HG02763 (cell line): ENCODE measurements at regions not wholly inside any gene's neighbourhood (a gene's known extent, or its start where the extent isn't known, plus 50 kb on each side); places are given as distances from the start of the nearest gene placed in this dataset.
"Not testable (repeated sequence)": the region's sequence is repeated elsewhere in the genome, so short reads cannot be mapped to it uniquely, and the experiment has no call there.

Experiments used
- ATAC-seq: cut with Tn5 transposase; IDR thresholded peaks from one replicate; pipeline ENCODE4 v1.9.1; 2021; ENCODE audit warnings: mild to moderate bottlenecking, moderate library complexity; ENCODE audit not compliant: unreplicated experiment

DNA sequence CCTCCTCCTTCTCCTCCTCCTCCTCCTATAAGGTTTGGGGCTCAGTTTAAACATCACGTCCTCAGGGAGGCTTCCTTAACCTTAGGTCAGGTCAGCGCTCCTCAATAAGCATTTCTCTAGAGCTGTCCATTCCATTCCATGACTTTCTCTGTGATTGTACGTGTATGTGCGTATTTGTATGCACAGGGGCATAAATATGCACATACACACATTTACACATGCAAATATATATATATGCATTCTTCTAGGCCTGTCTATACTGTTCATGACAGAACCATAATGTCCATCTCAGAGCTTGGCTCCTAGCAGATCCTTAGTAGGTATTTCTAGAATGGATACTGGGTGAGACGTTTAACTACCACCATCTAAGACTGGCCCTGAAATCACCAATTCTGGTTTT lies 258.6 kb downstream of the STIM2 start:
- no peak for ATAC-seq

DNA sequence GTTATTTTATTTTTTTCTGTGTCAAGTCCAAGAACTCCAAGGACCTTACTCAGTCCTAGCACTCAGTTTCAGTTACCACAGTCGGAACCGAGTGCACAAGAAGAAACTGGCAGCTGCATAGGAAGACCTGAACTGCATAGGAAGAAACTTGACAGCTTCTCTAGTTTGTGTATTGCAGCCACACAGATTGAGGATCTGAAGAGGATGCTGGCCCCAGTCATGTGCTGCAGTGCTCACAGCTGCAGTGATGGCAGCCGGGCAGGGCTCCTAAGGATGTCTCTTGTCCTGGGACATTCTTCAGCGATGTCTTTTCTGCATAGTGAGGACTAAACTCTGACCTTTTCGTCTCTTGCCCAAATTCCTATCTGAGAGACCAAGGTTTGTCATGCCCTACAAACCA lies 261.2 kb downstream of the STIM2 start:
- no peak for ATAC-seq

DNA sequence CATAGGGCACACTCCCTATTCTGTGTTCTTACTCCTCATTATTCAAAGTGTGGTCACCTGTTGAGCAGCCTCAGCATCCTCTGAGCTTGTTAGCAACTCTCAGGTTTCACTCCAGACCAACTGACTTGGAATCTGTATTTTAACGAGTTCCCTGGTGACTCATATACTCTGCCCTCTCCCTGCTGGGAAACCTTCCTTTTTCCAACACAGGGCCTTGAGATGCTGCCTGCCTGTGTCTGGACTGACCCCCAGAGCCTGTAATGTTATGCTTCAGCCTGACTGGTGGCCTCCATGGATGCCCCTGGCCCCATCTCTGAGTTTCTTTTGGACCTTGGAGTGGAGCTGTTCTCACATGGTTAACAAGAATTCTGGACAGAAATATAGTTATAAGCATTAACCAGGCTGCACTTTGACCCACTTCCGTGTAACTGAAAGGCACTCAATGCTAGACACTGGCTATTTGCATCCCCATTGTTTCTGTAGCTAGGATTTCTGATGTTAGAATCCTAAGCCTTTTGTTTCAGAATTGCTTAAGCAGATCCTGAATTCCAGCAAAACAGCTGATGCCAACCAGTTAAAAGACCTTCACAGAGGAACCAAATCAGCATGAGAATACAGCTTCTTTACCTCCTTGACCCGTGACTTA lies 262.6 kb downstream of the STIM2 start:
- no peak for ATAC-seq

DNA sequence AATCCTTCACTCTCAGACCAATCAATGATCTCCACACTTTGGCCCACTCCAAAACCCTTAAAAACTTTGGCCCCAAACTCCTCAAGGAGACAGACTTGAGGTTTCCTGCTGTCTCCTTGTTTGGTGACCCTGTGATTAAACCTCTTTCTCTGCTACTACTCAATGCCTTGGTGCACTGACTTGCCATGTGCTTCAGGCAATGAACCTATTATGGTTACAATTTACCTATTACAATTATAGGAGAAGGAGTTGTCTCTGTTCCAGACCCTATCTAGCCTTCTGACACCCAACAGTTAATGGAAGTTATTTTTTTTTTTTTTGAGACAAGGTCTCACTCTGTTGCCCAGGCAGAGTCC lies 263.1 kb downstream of the STIM2 start:
- no peak for ATAC-seq

DNA sequence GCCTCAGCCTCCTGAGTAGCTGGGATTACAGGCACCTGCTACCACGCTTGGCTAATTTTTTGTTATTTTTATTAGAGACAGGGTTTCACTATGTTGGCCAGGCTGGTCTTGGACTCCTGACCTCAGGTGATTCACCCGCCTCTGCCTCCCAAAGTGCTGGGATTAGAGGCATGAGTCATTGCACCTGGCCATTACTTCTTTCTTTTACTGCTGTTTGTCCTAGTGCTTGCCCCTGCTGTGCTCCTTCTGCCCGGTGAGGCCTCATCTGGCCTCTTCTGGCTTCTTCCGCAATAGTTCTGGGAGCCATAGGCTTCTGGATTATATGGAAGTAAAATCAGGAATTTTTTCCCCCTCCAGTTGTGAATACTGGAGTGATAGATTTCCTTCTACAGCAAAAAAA lies 266.3 kb downstream of the STIM2 start:
- not testable (repeated sequence) for ATAC-seq

DNA sequence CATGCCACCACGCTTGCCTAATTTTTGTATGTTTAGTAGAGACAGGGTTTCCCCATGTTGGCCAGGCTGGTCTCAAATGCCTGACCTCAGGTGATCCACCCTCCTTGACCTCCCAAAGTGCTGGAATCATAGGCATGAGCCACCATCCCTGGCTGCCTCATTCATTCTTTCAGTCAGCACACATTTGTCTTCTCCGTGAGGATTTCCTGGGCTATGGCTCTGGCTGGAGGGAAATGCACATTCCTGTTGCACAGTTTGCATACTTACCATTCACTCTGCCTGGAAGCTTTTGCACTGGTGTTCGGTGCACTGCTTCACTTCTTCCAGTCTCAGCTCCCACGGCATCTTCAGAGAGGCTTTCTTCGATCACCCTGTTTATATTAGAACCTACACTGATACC lies 267.8 kb downstream of the STIM2 start:
- ATAC-seq, result no peak

DNA sequence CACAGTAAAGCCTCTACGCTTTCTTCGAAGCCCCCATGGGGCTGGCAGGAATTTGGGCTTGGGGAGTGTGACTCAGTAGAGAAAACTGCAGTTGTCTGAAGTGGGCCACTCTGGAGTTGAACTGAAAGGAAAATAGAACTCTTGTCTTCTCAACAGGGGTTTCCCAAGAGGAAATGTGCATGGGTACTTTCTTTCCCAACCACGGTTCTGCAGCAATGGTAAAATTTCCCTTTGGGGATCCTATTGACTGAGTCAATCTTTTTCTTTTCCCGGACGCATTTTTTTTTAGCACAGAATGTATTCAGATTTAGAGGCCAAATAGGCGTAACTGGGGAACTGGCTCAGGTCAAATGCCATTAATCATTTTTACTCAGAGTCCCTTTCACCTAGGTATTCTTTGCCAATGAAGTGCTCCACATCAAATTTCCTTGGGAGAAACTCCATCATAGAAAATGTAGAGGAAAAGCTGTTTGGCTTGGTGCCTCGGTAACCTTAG lies 269.3 kb downstream of the STIM2 start:
- ATAC-seq, result no peak

DNA sequence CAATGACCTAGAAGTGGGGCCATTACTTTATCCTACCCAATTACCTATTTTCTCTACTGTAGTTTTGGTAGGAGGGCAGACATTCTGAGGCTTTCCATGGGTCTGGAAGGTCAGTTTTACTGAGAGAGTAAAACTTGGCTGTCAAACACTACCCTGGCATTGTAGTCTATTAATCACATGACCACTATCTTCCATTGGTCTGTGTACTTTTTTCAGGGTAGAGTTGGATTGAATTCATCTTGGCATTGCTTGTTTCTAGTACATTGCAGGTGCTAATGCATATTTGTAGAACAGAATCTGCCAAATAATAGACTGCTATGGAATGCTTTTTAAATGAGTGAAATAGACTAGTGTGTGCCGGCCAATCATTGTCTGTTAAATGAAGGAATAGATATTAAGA lies 271.9 kb downstream of the STIM2 start:
- ATAC-seq, result no peak

DNA sequence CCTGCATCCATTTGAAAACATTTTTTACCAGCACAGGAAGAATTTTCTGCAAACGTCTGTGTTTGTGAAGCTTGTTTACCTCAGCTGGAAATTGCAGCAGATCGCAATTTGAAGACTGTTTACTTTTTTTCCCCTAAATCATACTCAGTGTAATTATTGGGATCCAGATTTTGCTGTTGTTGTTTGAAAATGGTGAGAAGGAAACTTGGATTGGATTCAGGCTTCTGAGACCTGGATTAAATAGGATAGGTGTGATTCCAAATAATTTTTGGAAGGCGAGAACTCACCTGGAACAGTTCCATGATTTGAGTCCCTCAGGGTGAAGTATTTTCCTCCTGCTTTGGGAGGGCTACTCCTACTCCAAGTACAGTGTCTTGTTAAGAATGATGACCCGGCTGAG lies 279.8 kb downstream of the STIM2 start:
- no peak for ATAC-seq

DNA sequence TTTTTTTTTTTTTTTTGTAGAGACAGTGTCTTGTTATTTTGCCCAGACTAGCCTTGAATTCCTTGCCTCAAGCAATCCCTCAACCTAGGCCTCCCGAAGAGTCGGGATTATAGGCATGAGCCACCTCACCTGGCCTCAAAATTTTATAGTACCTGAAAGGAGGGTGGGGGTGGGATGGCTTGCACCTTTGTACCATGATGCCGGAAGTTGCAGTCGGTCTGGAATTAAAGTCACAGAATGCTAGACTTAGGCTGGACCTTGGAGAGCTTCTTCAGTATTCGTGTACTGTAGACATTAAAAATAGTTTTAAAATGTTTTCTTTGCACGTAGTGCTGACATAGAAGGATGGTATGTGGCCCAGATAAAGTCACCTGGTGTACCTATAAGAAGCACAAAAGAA lies 280.9 kb downstream of the STIM2 start:
- ATAC-seq, result no peak

DNA sequence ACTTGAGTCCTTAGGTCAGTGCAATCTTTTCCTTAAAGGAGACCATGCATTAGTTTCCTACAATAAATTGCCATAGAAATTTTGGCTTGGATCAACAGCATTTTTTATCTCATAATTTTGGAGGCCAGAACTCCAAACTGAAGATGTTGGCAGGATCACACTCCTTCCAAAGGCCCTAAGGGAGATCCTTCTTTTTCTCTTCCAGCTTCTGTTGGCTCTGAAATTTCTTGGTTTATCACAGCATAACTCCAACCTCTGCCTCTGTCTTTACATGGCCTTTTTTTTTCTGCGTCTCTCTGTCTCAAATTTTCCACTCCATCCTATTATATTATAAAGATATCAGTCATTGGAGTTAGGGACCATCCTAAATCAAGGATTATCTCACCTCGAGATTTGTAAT lies 282.2 kb downstream of the STIM2 start:
- no peak for ATAC-seq

DNA sequence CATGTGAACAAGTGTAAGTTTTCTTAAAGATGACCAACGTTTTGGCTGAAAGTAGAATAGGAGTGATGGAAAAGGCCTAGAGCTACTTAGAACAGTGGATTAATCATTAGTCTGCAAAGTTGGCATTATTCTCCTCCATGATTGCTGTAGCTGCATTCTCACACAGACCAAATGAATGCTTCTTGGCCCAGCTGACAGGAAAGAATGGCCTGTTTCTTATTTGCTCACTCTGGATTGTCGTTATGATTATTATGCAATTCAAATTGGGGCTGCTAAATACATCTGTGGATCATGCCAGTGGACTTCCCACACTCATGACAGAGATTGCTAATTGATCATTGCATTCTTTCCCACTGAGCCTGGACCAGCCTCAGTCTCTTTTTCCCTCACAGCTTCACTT lies 285.0 kb downstream of the STIM2 start:
- ATAC-seq, result no peak

DNA sequence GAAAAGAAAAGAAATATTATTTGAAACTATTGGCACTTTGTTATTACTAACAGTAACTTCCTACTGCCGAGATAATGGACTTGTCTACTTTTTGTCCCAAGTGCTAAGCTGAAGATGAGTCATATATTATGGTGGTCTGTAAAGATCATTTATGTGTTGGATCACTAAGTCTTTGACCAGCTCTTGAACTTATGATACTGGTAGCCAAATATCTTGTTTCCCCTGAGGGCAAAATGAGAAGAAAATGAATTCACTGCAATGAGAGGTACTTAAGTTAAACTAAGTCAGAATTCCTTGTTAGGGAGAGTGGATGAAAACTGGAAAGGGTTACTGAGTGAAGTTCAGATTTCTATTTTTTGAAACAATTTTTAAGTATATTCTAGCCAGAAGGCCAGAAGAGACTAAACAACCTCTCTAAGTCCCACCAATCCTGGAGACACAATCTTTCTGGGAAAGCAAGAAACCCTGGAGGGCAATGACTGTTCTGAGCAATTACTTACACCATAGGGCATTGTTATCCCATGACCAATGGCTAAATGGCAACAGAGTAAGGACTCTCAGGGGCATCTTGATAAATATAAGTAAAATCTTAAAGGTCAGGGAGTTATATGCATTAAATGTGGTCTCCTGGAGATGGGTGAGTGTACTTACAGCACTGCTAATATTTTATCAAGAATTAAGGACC lies 287.7 kb downstream of the STIM2 start:
- no peak for ATAC-seq

DNA sequence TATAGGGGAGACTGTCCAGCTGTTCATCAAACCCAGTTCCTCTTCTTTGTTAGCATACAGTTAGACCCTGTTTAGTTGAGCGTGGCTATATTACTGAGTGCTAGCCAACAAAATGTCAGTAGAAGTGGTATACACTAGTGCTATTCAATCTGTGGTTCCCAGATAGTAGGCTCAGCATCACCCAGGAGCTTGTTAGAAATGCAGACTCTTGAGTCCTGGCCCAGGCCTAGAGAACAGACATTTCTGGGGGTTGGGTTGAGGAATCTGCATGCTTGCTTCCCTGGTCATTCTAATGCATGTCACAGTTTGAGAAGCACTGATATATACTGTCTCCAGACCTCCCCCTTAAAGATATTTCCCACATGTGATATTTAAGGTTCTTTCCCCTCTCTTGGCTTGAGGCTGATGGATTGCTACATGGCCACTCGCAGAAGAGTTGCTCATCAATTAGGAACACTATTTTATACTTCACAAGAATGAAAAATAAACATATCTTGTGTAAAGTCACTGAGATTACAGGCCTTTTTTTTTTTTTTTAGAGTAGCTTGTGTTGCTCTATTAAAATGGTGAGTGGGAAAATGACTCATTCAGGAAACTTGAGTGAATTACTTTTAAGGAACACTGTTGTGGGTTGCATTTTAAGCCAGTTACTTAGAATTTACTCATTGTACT lies 289.0 kb downstream of the STIM2 start:
- no peak for ATAC-seq

DNA sequence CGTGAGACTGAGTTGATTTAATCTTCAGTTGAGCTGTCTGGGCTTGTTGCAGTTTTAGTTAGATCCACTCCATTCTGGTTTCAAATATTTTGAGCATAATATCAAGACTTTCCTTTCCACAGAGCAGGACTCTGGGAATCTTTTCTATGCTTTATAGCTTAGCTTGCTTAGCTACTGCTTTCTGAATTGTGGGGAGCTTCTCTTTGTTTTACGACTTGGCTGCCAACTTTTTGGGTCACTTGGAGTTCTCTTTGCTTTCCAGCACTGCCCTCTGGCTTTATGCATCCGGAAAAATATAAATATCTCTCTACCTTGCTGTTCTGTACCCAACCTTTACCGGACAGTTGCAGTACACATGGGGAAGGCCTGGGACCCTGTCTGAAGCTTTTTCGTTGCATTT lies 292.1 kb downstream of the STIM2 start:
- no peak for ATAC-seq

DNA sequence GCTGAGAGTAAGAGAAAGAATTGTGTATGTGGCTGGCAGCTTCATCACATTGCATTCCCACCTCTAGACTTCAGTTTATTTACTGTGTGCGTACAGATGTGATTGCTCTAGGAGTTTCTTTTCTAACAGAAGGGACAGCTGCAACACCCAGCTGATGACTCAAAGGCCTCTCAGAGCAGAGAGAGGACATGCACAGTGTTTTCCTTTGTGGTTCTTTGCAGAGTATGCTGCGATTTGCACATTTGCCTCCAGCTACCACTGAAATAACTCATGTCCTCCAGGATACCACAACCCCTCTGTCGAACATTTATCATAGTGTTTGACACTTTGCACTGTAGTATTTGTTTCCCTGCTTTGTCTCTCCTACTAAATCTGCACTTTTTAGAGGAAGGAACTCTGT lies 294.1 kb downstream of the STIM2 start:
- ATAC-seq, result no peak

DNA sequence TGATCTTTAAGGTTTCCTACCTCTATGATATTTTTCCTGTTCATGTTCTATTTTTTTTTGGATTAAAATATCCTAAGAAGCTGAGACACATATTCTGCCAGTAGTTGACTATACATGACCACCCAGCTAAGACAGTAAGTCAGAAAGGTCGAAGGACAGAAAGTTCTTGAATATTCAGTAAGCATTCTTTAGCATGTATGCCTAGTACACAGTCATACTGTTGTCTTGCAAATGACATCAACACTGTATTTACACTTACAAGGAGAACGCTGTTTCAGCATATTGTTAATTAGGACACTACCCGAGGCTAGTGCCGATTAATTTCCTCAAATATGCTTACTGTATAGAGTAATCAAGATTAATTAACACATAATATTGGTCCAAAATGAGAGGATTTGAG lies 300.6 kb downstream of the STIM2 start:
- no peak for ATAC-seq

DNA sequence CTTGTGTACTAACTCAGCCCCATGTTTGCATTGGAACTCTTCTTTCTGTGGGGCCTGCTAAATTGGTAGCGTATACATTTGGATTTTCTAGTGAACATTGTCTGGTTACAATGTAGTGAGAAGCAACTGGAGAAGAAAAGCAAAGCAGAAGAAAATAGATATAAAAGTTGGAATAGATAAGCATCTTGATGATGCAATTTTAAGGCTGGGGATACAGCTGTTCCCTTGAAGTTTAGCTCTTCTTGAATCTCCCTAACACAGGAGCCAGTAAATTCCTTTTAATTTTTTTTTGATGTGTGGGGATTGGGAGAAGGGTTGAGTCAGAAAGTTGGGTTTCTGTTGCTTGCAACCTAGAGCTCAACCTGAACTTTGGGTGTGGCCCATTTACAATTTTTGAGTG lies 308.1 kb downstream of the STIM2 start:
- ATAC-seq, result no peak

DNA sequence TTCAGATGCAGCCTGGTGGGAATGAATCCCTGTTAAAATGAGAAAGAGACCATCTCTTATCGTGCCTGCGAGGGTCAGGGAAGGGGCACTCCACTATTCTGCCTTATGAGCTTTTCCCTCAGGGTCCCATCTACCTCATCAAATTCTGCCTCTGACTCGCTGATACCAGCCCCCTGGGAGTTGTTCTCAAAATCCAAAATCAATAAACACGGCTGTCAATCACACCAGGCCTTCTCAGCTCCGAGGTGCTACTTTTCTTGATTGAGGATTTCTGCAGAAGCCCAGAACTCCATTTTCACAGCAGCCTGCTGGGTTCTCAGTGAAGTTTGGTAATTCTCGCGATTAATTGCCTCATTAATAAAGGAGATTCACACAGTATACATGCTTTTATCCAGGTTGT lies 312.6 kb downstream of the STIM2 start:
- ATAC-seq, result no peak

DNA sequence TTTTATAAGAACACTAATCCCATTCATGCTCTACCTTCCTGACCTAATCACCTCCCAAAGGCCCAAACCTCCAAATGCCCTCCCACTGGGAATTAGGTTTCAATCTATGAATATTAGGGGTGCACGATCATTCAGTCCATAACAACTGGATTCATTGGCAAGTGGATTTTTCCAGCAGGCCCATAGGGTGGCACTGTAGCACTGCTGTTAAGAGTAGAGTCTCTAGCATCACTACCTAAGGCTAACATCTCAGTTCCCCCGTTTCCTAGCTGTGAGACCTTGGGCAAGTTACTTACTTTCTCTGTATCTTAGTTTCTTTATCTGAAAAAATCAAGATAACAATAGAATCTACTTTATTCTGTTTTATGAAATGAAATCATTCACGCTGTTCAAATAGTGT lies 315.8 kb downstream of the STIM2 start:
- ATAC-seq, result no peak

DNA sequence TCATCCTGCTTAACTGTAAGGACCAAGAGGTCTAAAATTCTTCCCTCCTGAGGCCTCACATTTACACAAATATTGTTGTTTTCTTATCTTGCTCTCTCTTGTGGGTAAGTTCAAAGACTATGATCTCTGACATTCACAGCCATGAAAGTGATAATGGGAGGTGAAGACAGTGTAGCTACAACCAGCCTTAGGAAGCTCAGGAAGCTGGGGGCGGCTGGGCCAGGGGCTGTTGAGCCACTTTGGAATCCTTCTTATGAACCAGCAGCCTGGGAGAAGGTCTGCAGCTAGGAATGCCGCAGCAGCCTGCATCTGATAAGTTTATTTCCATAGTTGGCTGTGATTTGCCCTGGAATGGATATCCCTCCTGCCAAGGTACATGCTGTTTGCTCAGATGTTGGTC lies 316.2 kb downstream of the STIM2 start:
- ATAC-seq, result no peak

DNA sequence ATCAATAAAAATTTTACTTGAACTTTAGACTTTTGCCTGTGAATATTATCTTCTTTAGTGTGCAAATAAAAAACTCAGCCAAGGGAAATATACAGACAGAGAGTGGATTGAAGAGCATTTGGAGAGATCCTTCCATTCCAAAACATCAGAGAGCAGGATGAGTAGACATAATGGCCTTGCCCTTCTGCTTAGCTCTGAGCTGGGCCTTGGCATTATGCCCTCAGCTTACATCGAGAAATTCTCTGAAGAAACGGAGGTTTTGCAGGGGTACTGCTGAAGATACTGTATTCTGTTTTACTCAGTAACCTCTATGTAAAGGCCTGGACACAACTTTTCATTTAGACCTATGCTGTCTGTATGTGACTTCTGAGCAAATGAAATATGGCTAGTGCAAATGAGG lies 317.4 kb downstream of the STIM2 start:
- no peak for ATAC-seq
